ENCODE measurements at regions not wholly inside any gene's neighbourhood (a gene's known extent, or its start where the extent isn't known, plus 50 kb on each side); places are given as distances from the start of the nearest gene placed in this dataset.
"Not testable (repeated sequence)": the region's sequence is repeated elsewhere in the genome, so short reads cannot be mapped to it uniquely, and the experiment has no call there.

GRCh38 chr14:65989981-65990380, 496.2 kb upstream of the CCDC196 start:
- H3K9me3 ChIP-seq (replicated peaks in 1 of 3), result no peaks in the 10 kb centered on the region
- no peak for DNase-seq
- no peak overlapping the region for H3K4me3 ChIP-seq
- H3K36me3 ChIP-seq (replicated peaks in 1 of 2), result no peaks in the 10 kb centered on the region
- intact Hi-C loops (cut with DNase I), result no loop called here
- H3K27me3 ChIP-seq, result no peaks in the 10 kb centered on the region
- TF ChIP-seq POLR2A (IDR thresholded peaks at IDR 0.05), result no peak
- TF ChIP-seq CTCF (IDR thresholded peaks at IDR 0.05), result no peak
- no peak overlapping the region for H3K27ac ChIP-seq
- no peaks in the 10 kb centered on the region for H3K4me1 ChIP-seq (replicated peaks in 1 of 2)

GRCh38 chr14:65991104-65991503, 495.1 kb upstream of the CCDC196 start:
- no peak for DNase-seq
- Histone ChIP-seq H3K27me3 (no peaks in the 10 kb centered on the region), H3K9me3 (replicated peaks in 1 of 3) (no peaks in the 10 kb centered on the region), H3K36me3 (replicated peaks in 1 of 2) (no peaks in the 10 kb centered on the region), H3K27ac (no peak overlapping the region), H3K4me1 (replicated peaks in 1 of 2) (no peaks in the 10 kb centered on the region), H3K4me3 (no peak overlapping the region)
- intact Hi-C loops (cut with DNase I), result no loop called here
- TF ChIP-seq CTCF (IDR thresholded peaks at IDR 0.05), result no peak
- TF ChIP-seq POLR2A (IDR thresholded peaks at IDR 0.05), result no peak
- 78 to 100% (median 83%) methylated on average over 2 of the region's 2 CpGs for WGBS, 4 donors

- H3K4me3 ChIP-seq; H3K27me3 ChIP-seq; H3K27ac ChIP-seq; intact Hi-C loops (cut with DNase I); H3K4me1 ChIP-seq (replicated peaks in 1 of 2); DNase-seq; H3K9me3 ChIP-seq (replicated peaks in 1 of 3); H3K36me3 ChIP-seq (replicated peaks in 1 of 2): not testable (repeated sequence)
- WGBS, 4 donors, result 35 to 62% (median 59%) methylated on average over 1 of the region's 1 CpG
Measured at GRCh38 chr14:65991935-65992334, 494.2 kb upstream of the CCDC196 start.

DNA sequence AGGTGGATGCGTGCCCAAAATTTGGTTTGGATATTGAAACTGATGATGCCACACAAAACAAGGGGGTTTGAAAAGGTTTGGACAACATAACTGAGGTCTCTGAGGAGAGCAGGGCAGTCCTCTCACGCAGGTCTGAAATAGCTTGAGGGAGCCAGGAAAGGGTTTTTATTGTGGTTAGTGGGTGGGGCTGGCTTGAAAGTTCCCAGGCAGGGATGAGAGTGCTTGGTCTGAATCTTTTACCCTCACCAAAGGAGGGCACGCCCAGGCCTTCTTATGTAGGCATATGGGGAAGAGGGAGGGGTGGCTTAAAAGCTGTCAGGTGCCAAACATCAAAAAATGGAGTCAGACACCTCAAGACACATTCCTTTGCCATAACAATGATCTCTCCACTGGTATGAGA, 493.1 kb upstream of the CCDC196 start:
- no peaks in the 10 kb centered on the region for H3K9me3 ChIP-seq (replicated peaks in 1 of 3)
- TF ChIP-seq POLR2A (IDR thresholded peaks at IDR 0.05), result no peak
- TF ChIP-seq CTCF (IDR thresholded peaks at IDR 0.05), result no peak
- no peaks in the 10 kb centered on the region for H3K27me3 ChIP-seq
- no peak overlapping the region for H3K27ac ChIP-seq
- H3K36me3 ChIP-seq (replicated peaks in 1 of 2), result no peaks in the 10 kb centered on the region
- H3K4me3 ChIP-seq, result no peak overlapping the region
- WGBS, 4 donors, result 67 to 83% (median 81%) methylated on average over 3 of the region's 3 CpGs
- no peaks in the 10 kb centered on the region for H3K4me1 ChIP-seq (replicated peaks in 1 of 2)
- DNase-seq, result no peak
- intact Hi-C loops (cut with DNase I), result no loop called here

- no peak overlapping the region for H3K27ac ChIP-seq
- no peaks in the 10 kb centered on the region for H3K9me3 ChIP-seq (replicated peaks in 1 of 3)
- intact Hi-C loops (cut with DNase I), result no loop called here
- TF ChIP-seq CTCF (IDR thresholded peaks at IDR 0.05) (no peak), POLR2A (IDR thresholded peaks at IDR 0.05) (no peak)
- 83 to 90% (median 84%) methylated on average over 5 of the region's 5 CpGs for WGBS, 4 donors
- no peaks in the 10 kb centered on the region for H3K36me3 ChIP-seq (replicated peaks in 1 of 2)
- no peak overlapping the region for H3K4me3 ChIP-seq
- H3K27me3 ChIP-seq, result no peaks in the 10 kb centered on the region
- no peaks in the 10 kb centered on the region for H3K4me1 ChIP-seq (replicated peaks in 1 of 2)
- no peak for DNase-seq
Measured at GRCh38 chr14:65993996-65994395, 492.2 kb upstream of the CCDC196 start.
